ENCODE measurements at regions not wholly inside any gene's neighbourhood (a gene's known extent, or its start where the extent isn't known, plus 50 kb on each side); places are given as distances from the start of the nearest gene placed in this dataset.

DNA sequence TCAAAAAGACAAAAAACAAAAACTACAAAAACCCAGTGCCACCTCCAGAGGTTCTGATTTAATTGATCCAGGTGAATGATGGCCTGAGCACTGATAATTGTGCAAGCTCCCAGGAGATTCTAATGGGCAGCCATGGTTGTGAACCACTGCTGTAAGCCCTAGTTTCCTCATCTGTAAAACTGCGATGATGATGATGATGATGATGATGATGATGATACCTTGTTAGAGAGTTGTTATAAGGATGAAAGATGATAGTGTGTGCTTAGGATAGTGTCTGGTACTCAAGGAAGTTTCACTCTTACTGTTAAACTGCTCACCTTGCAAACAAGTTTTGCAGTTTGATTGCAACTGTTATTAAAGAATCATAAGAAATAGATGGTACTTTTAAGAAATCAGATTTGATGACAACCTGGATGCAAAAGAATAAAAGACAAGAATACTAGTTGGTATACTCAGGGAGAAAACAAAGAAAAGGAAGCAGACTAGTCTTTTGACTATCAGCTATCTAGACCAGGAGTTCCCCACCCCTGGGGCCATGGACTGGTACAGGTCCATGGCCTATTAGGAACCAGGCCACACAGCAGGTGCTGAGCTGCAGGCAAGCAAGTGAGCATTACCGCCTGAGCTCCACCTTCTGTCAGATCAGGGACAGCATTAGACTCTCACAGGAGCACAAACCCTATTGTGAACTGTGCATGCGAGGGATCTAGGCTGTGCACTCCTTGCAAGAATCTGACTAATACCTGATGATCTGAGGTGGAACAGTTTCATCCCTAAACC lies 98.0 kb downstream of the OR2K2 start:
- H3K36me3 ChIP-seq: no peaks in the 10 kb centered on the region
- no peak overlapping the region for H3K4me3 ChIP-seq
- no peak for DNase-seq
- H3K27me3 ChIP-seq: no peaks in the 10 kb centered on the region
- no peaks in the 10 kb centered on the region for H3K9me3 ChIP-seq

DNA sequence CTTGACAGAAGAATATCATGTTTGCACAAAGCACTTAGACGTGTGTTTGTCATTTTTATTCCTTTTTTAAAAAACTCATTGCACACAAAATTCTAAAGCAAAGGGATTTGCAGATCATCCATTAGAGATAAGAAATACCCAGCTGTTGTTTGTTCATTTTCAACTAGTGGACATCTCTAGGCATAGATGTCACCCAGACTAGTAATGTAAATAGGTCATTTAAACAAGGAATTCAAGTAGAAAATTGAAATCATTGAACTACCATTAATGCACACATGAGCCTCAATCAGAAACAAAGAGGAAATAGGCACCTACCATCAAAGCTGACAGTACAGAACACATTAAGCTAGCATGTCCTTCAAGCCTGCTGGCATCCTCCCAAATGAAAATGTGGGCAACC lies 107.3 kb downstream of the OR2K2 start:
- no peak for DNase-seq
- no peaks in the 10 kb centered on the region for H3K9me3 ChIP-seq
- no peaks in the 10 kb centered on the region for H3K36me3 ChIP-seq
- H3K27me3 ChIP-seq: no peaks in the 10 kb centered on the region
- no peak overlapping the region for H3K4me3 ChIP-seq

DNA sequence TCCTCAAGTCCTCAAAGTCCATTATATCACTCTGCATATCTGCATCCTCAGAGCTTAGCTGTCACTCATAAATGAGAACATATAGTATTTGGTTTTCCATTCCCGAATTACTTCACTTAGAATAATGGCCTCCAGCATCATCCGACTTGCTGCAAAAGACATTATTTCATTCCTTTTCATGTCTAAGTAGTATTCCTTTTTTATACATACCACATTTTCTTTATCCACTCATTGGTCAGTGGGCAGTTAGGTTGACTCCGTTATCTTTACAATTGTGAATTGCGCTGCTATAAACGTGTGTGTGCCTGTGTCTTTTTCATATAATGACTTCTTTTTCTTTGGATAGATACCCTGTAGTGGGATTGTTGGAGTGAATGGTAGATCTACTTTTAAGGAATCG lies 117.2 kb downstream of the OR2K2 start:
- Histone ChIP-seq H3K4me3 (no peak overlapping the region), H3K36me3 (no peaks in the 10 kb centered on the region), H3K9me3 (no peaks in the 10 kb centered on the region), H3K27me3 (no peaks in the 10 kb centered on the region)
- no peak for DNase-seq

DNA sequence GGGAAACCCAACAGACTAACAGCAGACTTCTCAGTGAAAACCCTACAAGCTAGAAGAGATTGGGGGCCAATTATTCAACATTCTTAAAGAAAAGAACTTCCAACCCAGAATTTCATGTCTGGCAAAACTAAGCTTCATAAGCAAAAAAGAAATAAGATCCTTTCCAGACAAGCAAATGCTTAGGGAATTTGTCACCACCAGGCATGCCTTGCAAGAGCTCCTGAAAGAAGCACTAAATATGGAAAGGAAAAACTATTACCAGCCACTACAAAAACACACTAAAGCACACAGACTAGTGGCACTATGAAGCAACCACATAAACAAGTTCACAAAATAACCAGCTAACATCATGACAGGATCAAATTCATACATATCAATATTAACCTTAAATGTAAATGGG lies 131.1 kb downstream of the OR2K2 start:
- Histone ChIP-seq H3K4me3 (no peak overlapping the region), H3K9me3 (peaks cover 9% of the 10 kb centered on the region; the same call in 1 of the 2 replicates), H3K27me3 (no peaks in the 10 kb centered on the region), H3K36me3 (no peaks in the 10 kb centered on the region)
- DNase-seq: no peak

DNA sequence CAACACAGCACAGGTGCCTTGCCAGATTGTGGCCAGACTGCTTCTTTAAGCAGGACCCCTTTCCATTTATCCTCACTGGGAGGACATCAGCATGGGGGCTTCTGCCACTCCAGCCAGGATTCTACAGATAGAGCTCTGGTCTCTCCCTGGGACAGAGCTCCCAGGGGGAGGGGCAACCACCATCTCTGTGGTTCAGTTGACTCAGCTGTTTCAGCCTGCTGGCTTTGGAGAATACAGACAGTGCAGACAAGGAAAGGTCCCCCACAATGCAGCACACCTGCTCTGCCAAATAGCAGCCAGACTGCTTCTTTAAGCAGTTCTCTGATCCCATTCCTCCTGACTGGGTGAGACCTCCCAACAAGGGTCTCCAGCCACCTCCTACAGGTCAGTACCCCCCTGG lies 132.8 kb downstream of the OR2K2 start:
- Histone ChIP-seq H3K36me3 (no peaks in the 10 kb centered on the region), H3K4me3 (no peak overlapping the region), H3K27me3 (no peaks in the 10 kb centered on the region), H3K9me3 (peaks cover 4% of the 10 kb centered on the region; the same call in 1 of the 2 replicates)
- DNase-seq: no peak

DNA sequence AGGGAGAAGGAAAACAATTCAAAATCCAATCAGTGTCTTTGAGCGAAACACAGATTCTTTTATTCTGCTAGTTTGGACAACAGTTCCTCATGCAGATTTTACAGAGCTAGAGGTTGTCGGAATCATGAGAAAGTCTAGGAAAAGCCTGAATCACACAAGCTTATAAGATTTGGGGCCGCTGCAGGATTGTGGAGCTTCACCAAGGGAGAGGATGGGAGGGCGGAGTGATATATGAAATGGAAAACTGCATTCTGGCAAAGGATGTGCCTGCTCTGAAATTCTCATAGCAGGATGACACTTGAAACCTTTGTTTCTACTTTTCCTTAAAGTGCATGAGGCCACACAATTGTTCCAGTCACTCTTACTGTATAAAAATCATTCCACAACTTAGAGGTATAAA lies 134.3 kb downstream of the OR2K2 start:
- no peak for DNase-seq
- no peaks in the 10 kb centered on the region for H3K27me3 ChIP-seq
- H3K9me3 ChIP-seq: peaks cover 4% of the 10 kb centered on the region; the same call in 1 of the 2 replicates
- no peak overlapping the region for H3K4me3 ChIP-seq
- no peaks in the 10 kb centered on the region for H3K36me3 ChIP-seq

DNA sequence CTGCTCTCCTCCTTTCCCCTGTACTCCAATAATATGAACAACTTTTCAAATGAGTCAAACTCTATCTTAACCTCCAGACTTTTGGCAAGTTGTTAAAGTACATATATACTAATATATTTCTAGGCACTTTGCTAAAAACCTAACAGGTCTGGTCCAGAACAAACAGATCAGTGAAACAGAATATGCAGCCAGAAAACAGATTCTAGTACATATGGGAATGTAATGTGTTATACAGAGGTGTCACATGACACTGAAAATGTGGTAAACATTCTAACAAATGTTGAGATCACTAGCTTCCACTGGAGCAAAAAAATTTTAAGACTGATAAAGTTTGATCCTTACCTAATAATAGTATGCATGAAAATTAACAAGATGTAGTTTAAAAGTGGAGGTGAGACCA lies 136.9 kb downstream of the OR2K2 start:
- H3K36me3 ChIP-seq: no peaks in the 10 kb centered on the region
- no peaks in the 10 kb centered on the region for H3K9me3 ChIP-seq
- no peaks in the 10 kb centered on the region for H3K27me3 ChIP-seq
- H3K4me3 ChIP-seq: no peak overlapping the region
- no peak for DNase-seq

DNA sequence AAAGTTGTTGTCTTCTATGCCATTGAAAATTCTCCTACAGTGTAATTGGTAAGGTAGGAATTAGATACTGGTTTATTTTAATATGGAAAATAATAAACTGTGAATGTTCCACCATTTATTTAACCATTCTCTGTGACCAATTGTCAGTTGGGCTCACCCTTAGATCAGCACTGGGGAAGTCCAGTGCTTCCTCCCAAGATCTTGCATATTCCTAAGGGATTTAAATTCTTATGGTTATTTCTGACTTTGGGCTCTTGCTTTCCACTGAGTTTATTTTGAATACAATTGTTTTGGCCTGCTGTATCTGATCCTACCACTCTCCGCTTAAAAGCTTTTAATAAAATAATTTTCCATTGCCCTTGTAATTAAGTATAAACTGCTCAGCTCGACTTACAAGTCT lies 137.4 kb downstream of the OR2K2 start:
- no peak overlapping the region for H3K4me3 ChIP-seq
- no peaks in the 10 kb centered on the region for H3K9me3 ChIP-seq
- no peak for DNase-seq
- no peaks in the 10 kb centered on the region for H3K36me3 ChIP-seq
- H3K27me3 ChIP-seq: no peaks in the 10 kb centered on the region

DNA sequence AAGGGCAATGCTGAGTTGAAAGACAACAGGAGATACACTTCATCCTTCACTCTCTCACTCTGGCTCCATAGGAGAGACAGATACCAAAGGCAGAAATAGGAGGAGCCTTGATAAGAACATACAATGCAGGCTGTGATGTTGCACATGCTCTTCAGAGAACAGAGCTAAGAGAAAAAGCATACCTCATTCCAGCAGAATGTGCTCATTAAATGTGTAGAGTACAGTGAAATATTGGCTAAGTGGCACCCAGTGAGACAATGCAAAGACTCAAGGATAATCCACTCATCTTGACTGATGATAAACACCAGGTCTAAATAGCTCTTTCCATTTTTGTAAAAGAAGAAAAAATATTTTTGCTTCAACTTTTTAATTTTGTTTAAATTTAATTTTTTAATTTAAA lies 139.7 kb downstream of the OR2K2 start:
- H3K36me3 ChIP-seq: no peaks in the 10 kb centered on the region
- no peak for DNase-seq

DNA sequence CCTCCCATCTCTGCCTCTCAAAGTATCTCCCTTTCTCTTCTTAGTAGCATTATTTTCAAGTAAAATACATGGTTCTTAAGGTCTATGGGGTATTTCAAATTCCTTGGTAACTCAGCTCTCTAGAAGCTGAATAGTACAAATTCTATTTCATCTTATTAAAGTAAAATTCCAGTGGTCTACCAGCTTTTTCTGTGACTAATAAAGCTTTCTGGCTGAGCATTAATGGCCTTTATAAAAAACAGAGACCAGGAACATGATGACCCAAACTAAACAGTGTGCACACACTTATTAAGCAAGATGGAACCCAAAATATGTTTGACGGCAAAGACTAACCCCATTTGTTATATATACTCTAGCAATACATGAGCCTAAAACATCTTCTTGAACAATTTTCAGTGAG lies 142.6 kb downstream of the OR2K2 start:
- no peak overlapping the region for H3K4me3 ChIP-seq
- DNase-seq: no peak
- no peaks in the 10 kb centered on the region for H3K9me3 ChIP-seq

More for the DNA sequence above, 139.7 kb downstream of the OR2K2 start:
- H3K9me3 ChIP-seq: no peaks in the 10 kb centered on the region
- H3K4me3 ChIP-seq: no peak overlapping the region
- no peaks in the 10 kb centered on the region for H3K27me3 ChIP-seq

DNA sequence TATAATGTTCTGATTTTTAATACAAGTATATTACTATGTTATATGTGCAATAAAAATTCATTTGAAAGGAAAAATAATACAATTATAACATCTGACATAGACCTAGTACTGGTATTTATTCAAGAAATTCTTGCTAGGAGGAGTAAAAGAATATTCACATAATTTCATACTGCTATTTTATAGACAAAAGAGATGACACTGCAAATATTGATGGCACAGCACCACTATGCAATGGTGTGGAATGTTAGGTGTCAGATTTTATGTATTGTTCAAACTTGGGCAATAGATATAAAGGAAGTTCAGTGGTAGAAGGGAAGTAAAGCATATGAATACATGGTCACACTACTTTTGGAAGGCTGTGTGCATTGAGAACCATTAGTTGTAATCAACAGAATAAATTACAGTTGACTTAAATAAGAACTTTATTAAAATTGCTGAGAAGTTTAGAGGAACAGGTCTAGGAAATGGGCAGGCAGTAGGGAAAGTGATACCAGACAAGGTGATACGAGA lies 143.9 kb downstream of the OR2K2 start:
- no peak for DNase-seq
- Histone ChIP-seq H3K4me3 (no peak overlapping the region), H3K36me3 (no peaks in the 10 kb centered on the region), H3K27me3 (no peaks in the 10 kb centered on the region), H3K9me3 (no peaks in the 10 kb centered on the region)

More for the DNA sequence above, 142.6 kb downstream of the OR2K2 start:
- Histone ChIP-seq H3K27me3 (no peaks in the 10 kb centered on the region), H3K36me3 (no peaks in the 10 kb centered on the region)

DNA sequence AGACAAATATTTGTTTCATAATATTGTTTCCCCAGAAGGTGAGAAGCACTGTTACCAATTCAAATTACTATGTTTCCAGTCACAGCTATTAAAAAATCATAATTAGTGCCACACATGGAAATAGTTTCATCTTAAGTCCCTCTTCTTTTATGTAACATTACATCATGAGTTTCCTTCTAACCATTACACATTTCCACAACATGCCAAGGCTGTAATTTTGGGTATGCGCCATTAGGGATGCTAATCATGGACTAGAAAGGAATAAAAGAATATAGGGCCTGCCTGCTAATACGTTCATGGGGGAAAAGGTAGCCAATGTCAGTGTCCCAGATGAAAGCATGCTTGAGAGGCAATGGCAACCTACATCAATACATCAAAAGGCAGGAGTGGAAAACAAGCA lies 142.5 kb upstream of the LPAR1 start:
- H3K27me3 ChIP-seq: no peaks in the 10 kb centered on the region
- no peak for DNase-seq

DNA sequence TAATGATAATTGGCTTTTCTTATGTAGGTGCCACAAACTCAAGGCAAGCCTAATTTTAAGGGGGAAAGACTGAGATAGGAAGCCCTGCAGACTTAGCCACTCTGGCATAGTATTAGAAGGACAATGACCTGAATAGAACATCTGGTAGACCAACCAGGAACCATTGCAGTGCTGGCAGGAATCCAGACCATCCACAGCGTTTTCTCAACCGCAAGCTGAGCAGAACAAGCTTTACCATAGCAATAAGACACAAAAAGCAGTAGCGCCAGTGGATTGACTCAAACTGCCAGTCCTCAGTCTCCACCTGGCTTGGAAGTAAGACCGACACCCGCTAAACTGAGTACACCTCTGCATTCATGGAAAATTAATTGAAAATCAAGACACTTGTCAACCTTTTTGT lies 141.3 kb upstream of the LPAR1 start:
- no peaks in the 10 kb centered on the region for H3K36me3 ChIP-seq
- DNase-seq: no peak
- no peak overlapping the region for H3K4me3 ChIP-seq
- no peaks in the 10 kb centered on the region for H3K9me3 ChIP-seq
- no peaks in the 10 kb centered on the region for H3K27me3 ChIP-seq

More for the DNA sequence above, 142.5 kb upstream of the LPAR1 start:
- Histone ChIP-seq H3K36me3 (no peaks in the 10 kb centered on the region), H3K4me3 (no peak overlapping the region), H3K9me3 (no peaks in the 10 kb centered on the region)

DNA sequence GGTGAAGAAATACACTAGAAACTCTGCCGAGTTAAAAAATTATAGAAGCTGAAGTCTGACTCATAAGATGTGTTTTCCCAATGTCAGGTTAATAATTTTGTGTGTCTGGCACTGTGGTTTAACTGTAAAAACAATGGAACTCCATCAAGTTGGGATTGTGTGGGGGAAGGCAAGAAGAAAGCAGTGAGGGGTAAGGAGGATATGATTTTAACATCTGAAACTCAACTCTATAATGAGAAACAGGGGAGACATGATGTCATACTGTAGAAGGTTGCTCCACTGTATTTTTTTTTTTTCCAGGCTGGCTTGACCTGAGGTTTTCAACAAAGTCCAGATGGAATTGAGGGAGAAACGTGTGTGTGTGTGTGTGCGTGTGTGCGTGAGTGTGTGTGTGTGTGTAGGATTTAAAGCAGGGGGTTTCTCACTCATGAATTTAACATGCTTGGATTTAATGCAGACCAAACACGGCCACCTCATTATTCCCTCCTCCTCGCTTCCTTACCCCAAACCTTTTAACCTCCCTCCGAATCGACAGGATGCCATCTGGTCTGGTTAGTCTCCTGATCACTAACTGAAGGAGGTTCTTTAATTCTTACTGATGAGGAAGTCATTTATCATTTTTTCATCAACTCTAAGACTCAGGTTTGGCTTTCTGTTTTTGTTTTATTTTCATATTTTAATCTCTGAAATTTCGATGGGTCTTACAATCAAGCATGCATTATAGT lies 140.2 kb upstream of the LPAR1 start:
- no peak for DNase-seq
- H3K27me3 ChIP-seq: no peaks in the 10 kb centered on the region
- no peaks in the 10 kb centered on the region for H3K9me3 ChIP-seq
- no peaks in the 10 kb centered on the region for H3K36me3 ChIP-seq
- H3K4me3 ChIP-seq: no peak overlapping the region

DNA sequence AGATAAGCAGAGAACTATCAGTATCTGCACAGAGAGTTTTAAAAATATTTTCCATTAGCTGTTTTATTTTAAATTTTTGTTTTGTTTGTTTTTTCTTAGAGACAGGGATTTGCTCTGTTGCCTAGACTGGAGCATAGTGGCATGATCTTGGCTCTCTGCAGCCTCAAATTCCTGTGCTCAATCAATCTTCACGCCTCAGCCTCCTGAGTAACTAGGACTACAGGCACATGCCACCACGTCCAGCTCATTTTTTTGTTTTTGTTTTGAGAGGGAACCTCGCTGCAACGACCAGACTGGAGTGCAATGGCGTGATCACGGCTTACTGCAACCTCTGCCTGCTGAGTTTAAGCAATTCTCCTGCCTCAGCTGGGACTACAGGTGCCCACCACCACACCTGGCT lies 138.2 kb upstream of the LPAR1 start:
- Histone ChIP-seq H3K27me3 (no peaks in the 10 kb centered on the region), H3K9me3 (no peaks in the 10 kb centered on the region), H3K36me3 (no peaks in the 10 kb centered on the region), H3K4me3 (no peak overlapping the region)
- DNase-seq: no peak

DNA sequence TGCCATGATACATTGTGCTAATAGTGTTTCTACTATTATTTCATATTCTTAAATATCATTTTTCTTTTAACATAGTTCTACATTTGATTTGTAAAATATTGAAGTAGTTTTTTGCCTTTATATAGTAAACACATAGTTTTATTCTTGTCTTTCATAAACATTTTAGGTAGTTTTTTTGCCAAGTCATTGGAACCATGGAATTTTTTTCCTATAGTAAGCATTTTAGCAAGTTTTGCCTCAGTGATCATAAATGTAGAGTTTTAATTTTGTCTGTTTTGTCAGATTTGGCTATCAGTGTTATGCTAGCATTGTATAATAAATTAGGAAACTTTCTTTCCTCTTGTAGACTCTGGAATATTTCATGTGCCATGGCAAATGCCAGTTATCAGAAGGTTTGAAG lies 137.1 kb upstream of the LPAR1 start:
- no peak overlapping the region for H3K4me3 ChIP-seq
- H3K9me3 ChIP-seq: no peaks in the 10 kb centered on the region
- H3K36me3 ChIP-seq: no peaks in the 10 kb centered on the region
- no peaks in the 10 kb centered on the region for H3K27me3 ChIP-seq
- DNase-seq: no peak

DNA sequence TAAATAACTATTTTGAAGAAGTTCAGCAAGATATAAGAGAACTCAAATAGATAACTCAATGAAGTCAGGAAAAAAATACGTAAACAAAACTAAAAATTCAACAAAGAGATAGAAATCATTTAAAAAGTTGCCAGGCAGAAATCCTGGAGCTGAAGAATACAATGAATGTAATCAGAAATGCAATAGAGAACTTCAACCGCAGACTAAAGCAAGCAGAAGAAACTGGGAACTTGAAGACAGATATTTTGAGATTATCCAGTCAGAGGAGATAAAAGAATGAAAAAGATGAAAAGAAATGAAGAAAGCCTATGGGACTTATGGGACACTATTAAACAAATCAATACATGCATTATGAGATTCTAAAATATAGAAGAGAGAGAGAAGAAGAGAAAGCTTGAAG lies 129.1 kb upstream of the LPAR1 start:
- Histone ChIP-seq H3K36me3 (no peaks in the 10 kb centered on the region), H3K4me3 (no peak overlapping the region), H3K27me3 (no peaks in the 10 kb centered on the region), H3K9me3 (peaks cover 10% of the 10 kb centered on the region)
- DNase-seq: no peak

All from MG63 (cell line).